GM18502 (cell line): ENCODE measurements at regions not wholly inside any gene's neighbourhood (a gene's known extent, or its start where the extent isn't known, plus 50 kb on each side); places are given as distances from the start of the nearest gene placed in this dataset.
"Not testable (repeated sequence)": the region's sequence is repeated elsewhere in the genome, so short reads cannot be mapped to it uniquely, and the experiment has no call there.

Experiments
- ATAC-seq: cut with Tn5 transposase; IDR thresholded peaks from one replicate; pipeline ENCODE4 v1.9.1; 2021; ENCODE audit warnings: mild to moderate bottlenecking; ENCODE audit not compliant: unreplicated experiment, poor library complexity

DNA sequence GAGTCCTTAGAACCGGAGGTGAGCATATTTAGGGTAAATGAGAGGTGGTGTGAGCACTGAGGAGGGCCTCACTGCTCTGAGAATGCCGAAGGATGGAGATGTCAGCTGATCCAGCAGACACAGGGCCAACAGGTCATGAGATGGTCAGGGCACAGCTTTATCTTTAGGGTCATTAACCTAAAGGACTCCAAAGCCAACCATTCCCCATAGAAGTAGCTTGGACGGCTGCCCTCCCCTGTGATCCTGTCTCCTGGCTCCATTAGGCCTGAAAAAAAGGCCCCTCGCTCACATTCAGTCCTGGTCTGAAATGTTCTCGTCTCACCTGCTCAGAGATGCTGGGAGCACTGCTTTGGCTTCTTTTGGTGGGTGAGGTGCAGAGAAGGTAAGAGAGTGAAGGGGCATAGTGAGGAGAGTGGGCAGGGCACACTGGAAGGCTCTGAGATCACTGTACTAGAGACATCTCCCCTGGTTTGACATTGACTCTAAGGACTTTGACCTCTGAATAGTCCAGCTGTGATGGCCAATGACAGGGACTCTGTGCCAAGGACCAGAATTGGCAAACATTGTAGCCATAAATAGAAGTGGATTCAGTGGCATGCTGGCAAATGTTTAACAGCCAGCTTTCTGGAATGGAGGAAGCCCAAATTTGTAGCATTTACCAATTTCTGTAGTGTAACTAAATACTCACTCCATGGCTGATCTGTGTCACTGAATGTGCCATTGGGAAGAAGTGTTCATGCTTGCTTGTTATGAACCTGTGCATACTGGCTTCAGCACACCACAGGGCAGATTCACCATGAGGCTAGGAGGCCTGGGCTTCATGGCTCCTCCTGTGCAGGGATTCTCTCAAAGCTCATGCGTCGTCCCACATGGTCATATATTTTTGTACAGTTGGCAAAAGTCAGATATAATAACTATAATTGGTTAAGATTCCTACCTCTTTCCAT, 76.2 kb upstream of the MRPS22 start:
- ATAC-seq: no peak

DNA sequence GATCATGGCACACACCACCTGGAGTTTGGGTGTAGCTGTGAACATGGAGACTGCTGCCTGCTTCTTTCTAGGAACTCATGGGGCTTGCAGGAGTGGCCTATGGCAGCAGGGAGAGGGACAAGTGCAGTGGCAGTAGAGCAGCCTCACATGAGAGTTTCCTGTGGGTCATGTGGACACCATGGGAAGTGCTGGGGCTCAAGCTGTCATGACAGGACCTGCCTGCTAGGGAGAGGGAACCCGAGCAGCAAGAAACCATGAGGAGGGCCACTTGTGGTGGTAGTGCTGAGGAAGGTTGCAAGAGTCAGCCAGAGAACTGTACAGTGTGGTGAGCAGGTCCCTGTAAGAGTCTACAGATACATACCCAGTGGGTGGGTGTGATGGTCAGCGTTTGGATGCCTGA, 73.8 kb upstream of the MRPS22 start:
- ATAC-seq: no peak

DNA sequence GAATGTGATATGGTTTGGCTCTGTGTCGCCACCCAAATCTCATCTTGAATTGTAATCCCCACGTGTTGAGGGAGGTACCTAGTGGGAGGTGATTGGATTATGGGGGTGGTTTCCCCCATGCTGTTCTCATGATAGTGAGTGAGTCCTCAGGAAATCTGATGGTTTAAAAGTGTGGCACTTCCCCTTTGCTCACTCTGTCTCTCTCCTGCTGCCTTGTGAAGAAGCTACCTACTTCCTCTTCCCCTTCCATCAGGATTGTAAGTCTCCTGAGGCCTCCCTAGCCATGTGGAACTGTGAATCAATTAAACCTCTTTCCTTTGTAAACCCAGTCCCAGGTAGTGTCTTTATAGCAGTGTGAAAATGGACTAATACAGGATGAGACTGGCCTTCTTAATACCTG, 73.2 kb upstream of the MRPS22 start:
- not testable (repeated sequence) for ATAC-seq

DNA sequence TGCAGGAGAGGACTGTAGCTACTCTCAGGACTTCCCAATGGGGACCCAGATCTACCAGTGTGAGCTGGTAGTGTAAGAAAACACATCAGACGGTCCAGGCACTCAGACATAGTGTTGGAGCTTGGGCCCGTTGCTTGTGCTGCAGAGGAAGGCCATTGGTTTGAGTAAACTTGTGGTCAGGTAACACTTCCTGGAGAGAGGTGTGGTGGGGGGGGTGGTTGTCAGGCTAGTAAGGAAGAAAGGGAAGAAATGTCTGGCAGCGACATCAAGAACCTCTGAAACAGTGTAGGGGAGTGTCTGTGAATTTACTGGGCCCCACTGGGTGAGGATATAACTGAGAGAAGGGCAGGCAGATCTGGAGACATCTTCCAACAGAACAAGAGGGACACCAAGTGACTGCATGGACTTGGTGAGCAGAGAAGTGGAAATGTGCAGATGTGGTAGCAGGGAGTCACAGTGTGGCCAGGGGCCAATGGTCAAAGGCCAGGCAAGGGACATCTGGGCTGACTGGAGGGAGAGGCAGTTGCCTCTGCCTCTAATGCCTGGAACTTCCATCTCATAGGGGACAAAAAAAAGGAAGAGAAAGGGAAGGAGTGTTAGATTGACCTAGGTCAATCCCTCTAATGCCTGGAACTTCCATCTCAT, 63.7 kb upstream of the MRPS22 start:
- no peak for ATAC-seq

DNA sequence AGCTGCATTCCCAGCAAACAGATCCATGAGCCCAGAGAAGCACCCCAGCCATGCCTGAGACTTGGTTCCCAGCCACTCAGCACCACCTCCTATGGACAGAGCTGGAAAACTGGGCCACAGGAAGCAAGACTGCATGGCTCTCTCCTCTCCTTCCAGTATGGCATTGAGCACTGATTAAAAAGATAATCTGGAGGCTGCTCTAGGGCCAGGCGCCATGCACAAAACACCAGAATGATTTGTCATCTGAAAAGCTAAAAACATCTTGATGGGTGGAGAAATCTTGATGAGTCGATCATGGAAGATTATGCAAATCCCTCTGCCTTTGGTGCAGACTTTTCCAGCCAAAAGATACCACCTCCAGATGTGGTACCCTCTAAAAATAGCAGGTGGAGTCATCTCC, 62.7 kb upstream of the MRPS22 start:
- ATAC-seq: no peak

DNA sequence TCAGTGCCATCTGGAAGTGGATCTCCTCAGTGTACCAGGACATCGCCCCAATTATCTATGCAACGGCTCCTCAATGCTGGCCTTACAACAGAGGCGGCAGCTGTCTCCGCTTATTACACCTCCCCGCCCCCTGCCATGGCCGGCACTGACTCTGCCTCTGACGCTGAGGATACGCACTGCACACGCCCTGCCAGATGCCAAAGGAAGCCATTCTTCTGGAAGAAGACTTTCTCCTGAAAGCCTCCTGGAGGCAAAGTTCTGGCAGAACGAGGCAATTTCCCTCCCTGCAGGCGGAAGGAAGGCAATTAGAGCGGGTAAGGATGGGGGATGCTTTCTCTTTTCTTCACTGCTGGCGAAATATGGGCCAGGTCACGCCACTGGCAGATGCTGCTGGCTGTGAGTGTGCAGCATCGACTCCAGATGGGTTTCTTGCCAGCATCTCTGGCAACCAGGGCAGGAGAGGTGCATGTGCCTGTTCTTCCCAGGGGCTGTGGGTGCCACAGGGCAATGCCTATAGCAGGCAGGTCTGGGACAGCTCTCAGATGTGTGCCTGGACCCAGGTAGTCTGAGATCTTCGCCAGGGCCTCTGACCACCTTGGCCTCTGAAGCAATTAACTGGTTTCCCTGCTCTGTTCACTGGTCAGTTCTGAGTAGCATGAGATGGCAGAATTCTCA, 62.2 kb upstream of the MRPS22 start:
- no peak for ATAC-seq

DNA sequence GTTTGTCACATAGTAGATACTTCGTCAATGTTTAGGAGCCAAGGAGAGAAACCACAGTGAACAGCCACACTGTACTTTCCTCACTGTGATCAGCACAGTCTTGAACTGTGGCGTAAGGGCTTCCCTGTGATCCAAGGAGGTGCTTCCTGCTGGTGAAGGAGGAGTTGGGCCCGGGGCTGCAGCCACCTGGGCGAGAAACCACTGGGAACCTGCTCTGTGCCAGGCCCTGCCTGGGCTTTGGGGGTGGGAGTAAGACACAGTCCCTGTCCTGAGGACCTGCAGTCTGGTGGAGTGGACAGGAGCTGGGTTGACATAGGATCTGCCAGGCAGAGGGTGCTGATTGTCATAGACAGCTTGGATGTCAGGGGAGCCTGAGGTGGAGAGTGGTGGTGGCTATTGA, 60.5 kb upstream of the MRPS22 start:
- ATAC-seq: no peak

DNA sequence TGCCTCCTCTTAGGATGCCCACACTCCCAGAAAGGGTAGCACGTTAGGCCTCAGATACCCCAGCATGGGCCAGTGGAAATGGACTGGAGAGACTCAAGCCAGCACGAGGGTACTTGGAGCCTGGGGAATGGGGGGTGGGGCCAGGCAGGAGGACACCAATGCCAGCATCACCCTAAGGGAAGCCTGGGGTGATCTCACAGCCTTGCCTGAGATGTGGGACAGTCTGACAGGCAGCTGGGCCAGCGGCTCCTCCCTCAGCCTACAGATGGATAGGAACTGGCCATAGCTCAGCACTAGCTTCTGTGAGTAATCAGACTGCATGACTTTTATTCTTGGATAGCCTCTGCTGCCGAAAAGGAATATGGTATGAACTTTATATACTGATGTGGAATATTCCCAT, 59.6 kb upstream of the MRPS22 start:
- no peak for ATAC-seq

DNA sequence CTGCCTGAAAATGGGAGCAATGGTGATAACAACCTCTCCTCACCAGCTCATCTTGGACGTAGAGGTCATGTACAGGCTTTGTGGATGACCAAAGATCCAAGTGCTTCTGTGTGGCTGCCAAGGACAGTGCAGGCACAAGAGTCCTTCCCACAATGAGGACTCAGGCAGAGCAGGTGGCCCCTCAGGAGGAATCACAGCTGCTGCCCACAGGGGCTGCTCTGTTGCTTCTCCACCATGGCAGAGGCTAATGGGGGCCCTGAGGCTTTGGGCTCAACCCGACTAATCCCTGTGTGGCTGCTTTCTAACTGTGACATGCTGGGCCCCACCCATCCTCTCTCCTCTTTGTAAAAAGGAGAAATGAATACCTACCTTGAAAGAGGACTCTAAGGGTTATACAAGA, 58.1 kb upstream of the MRPS22 start:
- no peak for ATAC-seq

DNA sequence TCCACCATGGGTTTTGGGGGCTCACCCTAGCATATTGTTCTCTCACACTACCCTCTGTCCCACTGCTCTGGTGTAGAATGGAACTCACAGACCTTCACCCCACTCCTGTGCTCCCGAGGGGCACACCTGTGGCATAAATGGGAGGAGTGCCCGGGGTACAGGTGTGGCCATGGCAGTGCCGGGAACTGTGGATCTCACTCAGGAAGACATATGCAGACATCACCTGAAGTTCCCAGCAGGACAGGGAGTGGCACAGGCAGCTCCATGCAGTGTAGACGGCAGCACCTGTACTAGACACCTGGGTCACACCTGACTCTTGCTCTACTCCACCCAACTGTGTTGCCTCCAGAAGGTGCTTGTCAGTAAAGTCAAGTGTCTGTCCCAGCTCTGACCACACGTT, 57.6 kb upstream of the MRPS22 start:
- ATAC-seq: no peak

DNA sequence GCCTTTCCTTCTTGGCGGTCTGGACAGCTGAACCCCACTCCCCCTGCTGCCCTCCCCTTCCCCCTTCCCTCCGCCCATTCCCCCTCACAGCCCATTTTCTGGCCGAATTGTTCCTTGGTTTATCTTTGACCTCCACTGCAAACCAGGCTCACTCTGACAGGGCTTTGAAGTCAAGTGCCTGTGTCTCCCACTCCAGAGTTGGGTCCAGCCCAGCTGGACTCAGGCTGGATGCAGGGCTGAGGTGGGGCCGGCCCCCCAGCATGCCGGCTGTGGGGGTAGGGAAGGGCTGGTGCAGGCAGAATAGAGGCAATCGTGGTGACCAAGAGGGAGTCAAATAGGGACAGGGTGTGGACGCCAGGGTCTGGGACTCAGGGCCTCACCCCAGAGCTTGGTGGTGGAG, 57.0 kb upstream of the MRPS22 start:
- no peak for ATAC-seq

DNA sequence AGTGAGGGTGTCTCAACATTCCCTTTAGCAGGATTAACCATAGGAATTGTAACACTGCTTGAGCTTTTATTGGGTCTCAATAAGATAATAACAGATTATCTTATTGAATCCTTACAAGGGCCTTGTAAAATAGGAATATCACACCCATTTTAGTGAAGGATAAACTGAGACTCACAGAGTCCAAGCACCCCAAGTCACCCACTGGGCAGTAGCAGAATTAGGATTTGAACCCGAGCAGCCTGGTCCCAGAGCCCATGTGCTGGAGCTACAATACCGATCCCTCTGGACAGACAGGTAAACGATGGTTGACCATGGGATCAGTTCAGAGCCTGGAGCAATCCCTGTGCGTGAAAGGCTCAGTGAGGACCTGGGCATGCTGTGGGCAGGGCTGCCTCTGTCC, 56.3 kb upstream of the MRPS22 start:
- ATAC-seq: no peak

DNA sequence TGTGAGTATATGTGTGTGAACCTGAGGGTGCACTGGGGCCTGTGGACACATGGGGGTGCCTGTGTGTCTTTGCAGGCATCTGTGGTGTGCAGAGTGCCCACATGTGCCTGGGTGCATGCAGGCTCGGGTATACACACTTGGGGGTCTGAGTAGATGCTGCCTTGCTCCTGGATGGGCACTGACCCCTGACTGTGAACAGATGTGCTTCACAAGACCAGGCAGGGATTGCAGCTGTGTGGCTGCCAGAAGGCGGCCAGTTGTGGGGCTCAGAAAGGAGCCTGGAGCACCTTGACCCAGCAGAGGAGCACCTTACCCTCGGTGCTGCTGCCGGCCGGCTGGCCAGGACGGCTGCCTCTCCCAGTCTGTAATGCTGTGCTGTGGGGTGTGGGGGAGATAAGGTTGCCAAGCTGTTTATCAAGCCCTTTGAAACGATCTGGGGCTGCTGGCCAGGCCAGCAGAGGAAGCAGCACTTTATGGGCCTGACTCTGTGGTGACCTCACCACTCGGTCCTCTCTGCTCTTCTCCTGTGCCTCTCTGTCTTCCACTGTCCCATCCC, 55.5 kb upstream of the MRPS22 start:
- no peak for ATAC-seq

DNA sequence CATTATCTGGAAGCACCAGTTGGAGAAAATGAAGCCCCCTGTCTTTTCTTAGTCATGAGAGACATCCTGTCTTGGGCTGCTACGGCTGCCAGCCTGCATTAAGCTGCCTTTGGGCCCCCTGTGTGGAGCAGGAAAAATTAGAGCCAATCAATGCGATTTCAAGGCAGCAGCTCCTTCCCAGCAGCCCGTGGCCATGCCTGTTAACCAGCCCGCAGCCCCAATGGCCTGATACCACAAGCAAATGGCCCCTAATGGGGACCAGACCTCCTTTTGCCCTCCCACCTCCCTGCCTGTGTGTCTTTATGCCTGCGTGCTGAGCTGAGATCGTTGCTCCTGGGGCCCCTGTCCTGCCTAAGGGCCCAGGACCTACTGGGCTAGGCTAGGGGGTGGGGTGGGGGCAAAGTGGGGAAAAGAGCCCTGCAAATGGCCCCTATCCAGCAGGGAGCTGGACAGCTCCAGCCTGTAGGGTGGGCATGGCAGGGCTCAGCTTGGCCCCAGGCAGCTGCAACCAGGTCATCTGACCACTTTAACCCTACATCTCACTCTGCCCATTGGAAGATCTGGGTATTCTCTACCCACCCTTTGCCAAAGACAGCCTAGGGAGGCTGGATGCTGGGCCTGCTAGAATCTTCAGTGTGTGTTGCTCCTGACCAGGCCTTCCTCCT, 53.8 kb upstream of the MRPS22 start:
- no peak for ATAC-seq

DNA sequence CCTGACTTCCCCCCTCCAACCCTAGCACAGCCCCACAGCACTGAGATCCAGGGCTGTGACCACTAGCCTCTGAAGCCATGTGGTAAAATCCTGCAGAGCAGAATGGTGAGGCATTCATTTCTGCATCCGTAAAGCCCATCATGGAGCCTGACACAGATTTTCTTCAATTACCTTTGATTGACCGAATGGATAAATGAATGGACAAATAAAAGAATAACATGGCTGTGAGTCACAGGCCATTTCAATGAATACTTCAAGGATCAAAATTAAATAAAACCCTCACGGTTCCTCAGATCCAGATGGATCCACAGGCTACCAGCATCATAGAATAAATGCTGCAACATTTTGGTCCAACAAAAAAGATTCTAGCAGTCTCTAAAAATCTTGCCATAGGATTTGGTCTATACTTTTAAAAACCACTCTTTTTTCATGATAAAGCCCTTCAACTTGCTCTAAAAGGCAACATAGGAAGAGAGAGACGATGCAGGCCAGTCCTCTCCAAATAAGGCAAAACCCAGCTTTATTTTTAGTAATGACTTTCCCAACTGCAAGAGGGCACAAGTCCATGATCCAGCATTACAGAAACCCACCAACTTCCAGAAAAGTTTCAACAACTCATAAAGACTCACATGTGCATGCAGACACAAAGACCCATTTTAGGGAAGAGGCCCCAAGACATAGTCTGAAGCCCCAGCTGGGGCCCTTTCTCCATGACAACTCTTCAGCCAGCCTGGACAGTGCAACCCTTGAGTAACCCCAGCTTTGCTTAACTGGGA, 52.4 kb upstream of the MRPS22 start:
- ATAC-seq: no peak

DNA sequence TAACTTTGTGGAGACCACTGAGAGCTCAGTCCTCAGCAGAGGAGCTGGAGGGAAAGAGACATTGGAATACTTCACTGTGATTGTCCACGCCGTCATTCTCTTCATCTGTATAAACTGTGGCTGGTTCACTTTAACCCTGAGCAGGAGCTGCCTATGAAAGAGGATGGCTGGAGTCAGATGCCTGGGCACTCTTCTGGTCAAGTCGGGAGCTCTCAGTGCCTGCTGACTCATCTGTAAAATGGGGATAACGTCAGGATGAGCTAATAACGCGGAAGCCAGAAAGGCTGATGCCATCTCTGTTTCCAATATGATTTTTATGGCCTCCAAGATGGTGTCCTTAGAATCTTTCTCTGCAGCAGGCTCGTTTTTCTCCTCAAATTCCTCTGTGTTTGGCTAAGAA, 51.6 kb upstream of the MRPS22 start:
- ATAC-seq: no peak

DNA sequence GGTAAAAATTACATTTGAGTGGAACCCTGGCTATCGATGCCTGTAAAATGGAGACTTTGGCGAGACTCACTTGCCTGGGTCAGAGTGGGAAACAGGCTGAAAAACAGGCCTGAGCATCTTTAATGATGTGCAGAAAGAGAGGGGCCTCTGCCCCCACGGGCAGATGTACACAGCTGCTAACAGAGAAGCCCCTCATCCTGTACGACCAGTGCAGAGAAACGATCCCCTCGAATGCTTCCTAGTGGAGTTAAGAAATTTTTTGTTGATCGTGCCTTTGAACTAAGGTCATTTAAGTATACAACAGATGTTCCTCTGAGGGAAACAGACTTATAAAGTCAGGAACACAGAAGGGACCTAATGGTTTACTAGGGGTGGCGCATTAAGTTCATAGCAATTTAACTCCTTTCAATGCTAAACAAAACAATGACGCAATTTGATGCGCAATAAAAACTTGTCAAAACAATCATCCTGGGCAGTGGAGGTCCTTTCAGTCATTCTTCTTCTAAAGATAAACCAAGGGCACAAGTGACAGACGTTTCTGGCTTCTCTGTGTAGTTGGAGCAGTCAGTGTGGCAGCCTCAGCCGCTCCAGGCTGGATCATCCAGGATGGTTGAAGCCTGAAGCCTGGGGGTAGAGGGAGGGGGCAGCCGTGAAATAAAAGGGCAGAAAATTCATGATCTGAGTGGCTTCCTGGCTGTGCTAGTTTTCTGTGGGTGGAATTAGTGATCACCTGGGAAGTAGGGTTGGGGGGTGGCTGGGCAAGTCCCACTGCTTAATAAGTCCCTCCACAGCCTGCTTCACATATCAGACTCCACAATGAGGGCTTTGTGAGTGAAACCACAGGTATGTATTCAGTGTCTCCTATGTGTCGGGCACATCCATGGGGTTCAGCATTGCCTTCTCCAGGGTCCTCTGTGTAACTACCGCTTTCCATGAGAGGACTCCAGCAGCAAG, 50.8 kb upstream of the MRPS22 start:
- no peak for ATAC-seq

DNA sequence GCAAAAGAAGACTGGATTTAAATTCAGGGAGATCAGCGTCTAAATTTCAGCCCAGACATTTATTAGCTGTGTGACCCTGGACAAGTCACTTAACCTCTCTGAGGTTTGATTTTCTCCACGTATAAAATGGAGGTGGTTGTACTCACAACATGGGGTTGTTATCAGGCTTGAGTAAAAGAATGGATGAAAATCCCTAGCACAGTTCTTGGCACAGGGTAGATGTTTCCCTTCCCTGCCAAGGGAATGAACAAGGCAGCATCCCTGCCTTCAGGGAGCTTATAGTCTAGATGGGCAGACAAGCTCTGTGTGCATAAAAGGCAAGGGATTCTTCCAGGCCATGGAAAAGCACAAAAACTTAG, 50.2 kb upstream of the MRPS22 start:
- no peak for ATAC-seq
